Heart left ventricle (tissue), 13 donors: ENCODE measurements at regions not wholly inside any gene's neighbourhood (a gene's known extent, or its start where the extent isn't known, plus 50 kb on each side); places are given as distances from the start of the nearest gene placed in this dataset.

ENCODE experiments used
- CTCF ChIP-seq, 12 donors: fragments of 200-600 bp; sonication (generic) in 4 of 12; IDR thresholded peaks; one replicate each; pipeline versions ENCODE4 v1.5.0 to v1.8.0; 2018 to 2022; ENCODE audit warnings: antibody characterized with exemption in 12 of 12, mild to moderate bottlenecking in 5 of 12
- POLR2A ChIP-seq, 2 donors: fragments of 450-650 bp; IDR thresholded peaks; one replicate each; pipeline ENCODE4 v1.6.1; 2017; ENCODE audit warnings: antibody characterized with exemption in 2 of 2, mild to moderate bottlenecking in 2 of 2, moderate library complexity in 2 of 2
- donor health status: ischemic (EF 13 %, LVEDD 7.1; RV severe dilation, severe dysfunction).
- donor health status: DM: no; HTN: yes; CAD: no.
- donor health status: DM: no; HTN: no; CAD: no.
- donor health status: ischemic (EF 25% LVEDD 6.9; RV normal size, moderate dysfunction).
- donor health status: ischemic (EF 25% LVEDD 5.7; RV mildly dilated, moderate dysfunction).
- donor health status: ischemic (EF 35%, LVEDD 5.7; RV mildly dilated, moderate dysfunction).
- donor health status: nonischemic (EF 11% LVEDD 7.7; RV severe dilation, severe dysfunction).
- donor health status: DM: yes; HTN: yes; CAD: no.
- donor health status: PGD.
- donor health status: ischemic (EF 29% LVEDD 5.4; RV normal size, mild dysfunction).
- donor health status: nonischemic (EF 23%, LVEDD 6.1; RV moderate dilation, normal function).

- TF ChIP-seq CTCF (IDR thresholded peaks at IDR 0.05) (no peak), POLR2A (IDR thresholded peaks at IDR 0.05) (no peak)
These were observed 251.1 kb upstream of the NFE2L3 start for GRCh38 chr7:25900877-25901276.
